ENCODE measurements at regions not wholly inside any gene's neighbourhood (a gene's known extent, or its start where the extent isn't known, plus 50 kb on each side); places are given as distances from the start of the nearest gene placed in this dataset.

- TF ChIP-seq CTCF (IDR thresholded peaks at IDR 0.05) (no peak), EP300 (IDR thresholded peaks at IDR 0.05) (no peak), POLR2A (IDR thresholded peaks at IDR 0.05) (no peak), POLR2AphosphoS5 (IDR thresholded peaks at IDR 0.05) (no peak)
- Histone ChIP-seq H3K27me3 (no peaks in the 10 kb centered on the region), H3K4me3 (no peak overlapping the region), H3K27ac (no peak overlapping the region), H3K4me1 (no peaks in the 10 kb centered on the region), H3K9me3 (no peaks in the 10 kb centered on the region), H3K36me3 (no peaks in the 10 kb centered on the region)
- ATAC-seq = no peak
- 32 to 74% methylated on average over 3 to 5 of the region's 5 CpGs for WGBS, 2 donors (ENCODE audit: low coverage in 1 of 2)
Measured at GRCh38 chr2:65489269-65489668, 56.9 kb upstream of the SPRED2 start.

GRCh38 chr2:65488527-65488926, 56.1 kb upstream of the SPRED2 start:
- no peak for ATAC-seq
- Histone ChIP-seq H3K27ac (no peak overlapping the region), H3K4me3 (no peak overlapping the region), H3K36me3 (no peaks in the 10 kb centered on the region), H3K4me1 (no peaks in the 10 kb centered on the region), H3K9me3 (no peaks in the 10 kb centered on the region), H3K27me3 (no peaks in the 10 kb centered on the region)
- 82 to 100% methylated on average over 1 to 3 of the region's 3 CpGs for WGBS, 2 donors (ENCODE audit: low coverage in 1 of 2)
- TF ChIP-seq POLR2AphosphoS5 (IDR thresholded peaks at IDR 0.05) (no peak), EP300 (IDR thresholded peaks at IDR 0.05) (no peak), POLR2A (IDR thresholded peaks at IDR 0.05) (no peak), CTCF (IDR thresholded peaks at IDR 0.05) (no peak)

DNA sequence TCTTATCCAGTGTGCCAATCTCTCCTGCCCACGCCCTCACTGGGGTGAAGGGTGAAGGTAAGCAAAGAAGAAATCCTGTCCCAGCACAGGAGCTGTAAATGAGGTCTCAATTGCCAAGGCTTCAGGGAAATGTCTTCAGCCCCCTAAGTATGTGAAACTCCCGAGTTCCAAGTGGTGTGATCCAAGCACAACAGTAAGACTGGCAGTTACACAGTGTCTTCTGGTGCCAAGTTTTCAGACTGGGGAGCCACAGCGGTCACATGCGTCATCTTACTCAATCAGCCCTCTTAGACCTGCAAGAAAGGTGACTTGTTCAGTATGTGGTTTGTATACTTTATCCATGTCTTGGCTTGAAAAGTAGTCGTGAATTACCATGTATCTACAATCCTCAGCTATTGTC, 55.0 kb upstream of the SPRED2 start:
- Histone ChIP-seq H3K27me3 (no peaks in the 10 kb centered on the region), H3K9me3 (no peaks in the 10 kb centered on the region), H3K36me3 (no peaks in the 10 kb centered on the region), H3K27ac (no peak overlapping the region), H3K4me3 (no peak overlapping the region), H3K4me1 (no peaks in the 10 kb centered on the region)
- ATAC-seq = no peak
- TF ChIP-seq POLR2AphosphoS5 (IDR thresholded peaks at IDR 0.05) (no peak), CTCF (IDR thresholded peaks at IDR 0.05) (no peak), EP300 (IDR thresholded peaks at IDR 0.05) (no peak), POLR2A (IDR thresholded peaks at IDR 0.05) (no peak)
- 71 to 90% methylated on average over 3 to 4 of the region's 5 CpGs for WGBS, 2 donors (ENCODE audit: low coverage in 1 of 2)

GRCh38 chr2:65486802-65487201, 54.4 kb upstream of the SPRED2 start:
- no peak for ATAC-seq
- no peaks in the 10 kb centered on the region for H3K9me3 ChIP-seq
- TF ChIP-seq CTCF (IDR thresholded peaks at IDR 0.05) = no peak
- TF ChIP-seq POLR2AphosphoS5 (IDR thresholded peaks at IDR 0.05) = no peak
- TF ChIP-seq POLR2A (IDR thresholded peaks at IDR 0.05) = no peak
- TF ChIP-seq EP300 (IDR thresholded peaks at IDR 0.05) = no peak
- no peak overlapping the region for H3K4me3 ChIP-seq
- 94% methylated on average over 4 of the region's 4 CpGs for WGBS, 2 donors (ENCODE audit: low coverage in 1 of 2)
- H3K36me3 ChIP-seq = no peaks in the 10 kb centered on the region
- H3K27me3 ChIP-seq = no peaks in the 10 kb centered on the region
- no peaks in the 10 kb centered on the region for H3K4me1 ChIP-seq
- H3K27ac ChIP-seq = no peak overlapping the region

- H3K4me3 ChIP-seq = no peak overlapping the region
- H3K9me3 ChIP-seq = no peaks in the 10 kb centered on the region
- H3K4me1 ChIP-seq = no peaks in the 10 kb centered on the region
- TF ChIP-seq POLR2A (IDR thresholded peaks at IDR 0.05) (no peak), POLR2AphosphoS5 (IDR thresholded peaks at IDR 0.05) (no peak), CTCF (IDR thresholded peaks at IDR 0.05) (no peak), EP300 (IDR thresholded peaks at IDR 0.05) (no peak)
- no peak overlapping the region for H3K27ac ChIP-seq
- no peak for ATAC-seq
- H3K36me3 ChIP-seq = no peaks in the 10 kb centered on the region
- WGBS, 2 donors (ENCODE audit: low coverage in 1 of 2) = 100% methylated on average over 2 of the region's 2 CpGs; no CpG with 5 or more reads in 1 of the 2 donors
- no peaks in the 10 kb centered on the region for H3K27me3 ChIP-seq
Measured at GRCh38 chr2:65486282-65486681, 53.9 kb upstream of the SPRED2 start.

Measured in gastroesophageal sphincter (tissue), 4 donors.